ENCODE measurements at regions not wholly inside any gene's neighbourhood (a gene's known extent, or its start where the extent isn't known, plus 50 kb on each side); places are given as distances from the start of the nearest gene placed in this dataset.

GRCh38 chr2:145801210-145801609 lies 1281.3 kb upstream of the ZEB2 start (continued):
- TF ChIP-seq RAD21 (IDR thresholded peaks at IDR 0.05; ENCODE audit: low read depth), result no peak
- no peak for TF ChIP-seq REST (IDR thresholded peaks at IDR 0.05; ENCODE audit: low read depth)
- no peak for TF ChIP-seq ZFX (IDR thresholded peaks at IDR 0.05)
- no peak for TF ChIP-seq SIN3A (IDR thresholded peaks at IDR 0.05; ENCODE audit: low read depth)
- no peak for TF ChIP-seq ATF3 (IDR thresholded peaks at IDR 0.05)
- TF ChIP-seq EGR1 (IDR thresholded peaks at IDR 0.05; ENCODE audit: low read depth), result no peak

GRCh38 chr2:145800151-145801091 lies 1280.5 kb upstream of the ZEB2 start:
- peak overlapping the region; percentile 48 for H3K4me2 ChIP-seq (ENCODE audit: low read length)
- H3K9ac ChIP-seq (ENCODE audit: low read length), result no peak overlapping the region
- H3K4me1 ChIP-seq (ENCODE audit: control insufficient read depth in 1 of 2, insufficient read depth in 2 of 2, low read length in 2 of 2), result peaks cover 3 to 23% of the 10 kb centered on the region in 2 experiments; a peak in 3 of 4 replicates
- POLR2A ChIA-PET, result no interaction called here
- no peaks in the 10 kb centered on the region for H3K36me3 ChIP-seq (ENCODE audit: control insufficient read depth in 1 of 2, insufficient read depth in 2 of 2, low read length in 2 of 2)
- no peaks in the 10 kb centered on the region for H4K20me1 ChIP-seq (ENCODE audit: insufficient read depth)
- no peaks in the 10 kb centered on the region for H3K79me2 ChIP-seq (ENCODE audit: insufficient read depth, low read length)
- no peak overlapping the region for H3K4me3 ChIP-seq (replicated peaks in 1 of 2; ENCODE audit: low read depth in 1 of 2, low read length in 2 of 2)
- DNase-seq (ENCODE audit: low read depth, low spot score) (peak; percentile 48), ATAC-seq (0 out of 2 replicates have a peak, but pooled peaks have one; percentile 27)
- CTCF ChIA-PET, result interaction anchor here (1.0 kb wide), 1 partner anchor 11 kb away, joined by 3 read pairs; no protein-coding TSS in a partner anchor
- no peaks in the 10 kb centered on the region; the same call in 1 of the 2 replicates for H3K9me2 ChIP-seq (ENCODE audit: insufficient read depth)
- BruUV-seq (replicated peaks), result no TSS peak
- no peaks in the 10 kb centered on the region for H3K27me3 ChIP-seq (ENCODE audit: insufficient read depth, low read length)
- H2AFZ ChIP-seq (ENCODE audit: low read depth, low read length, poor library complexity, severe bottlenecking), result no peak overlapping the region
- H3K9me3 ChIP-seq (ENCODE audit: control insufficient read depth in 1 of 2, insufficient read depth in 1 of 2, low read depth in 1 of 2, low read length in 2 of 2), result no peaks in the 10 kb centered on the region
- H3K27ac ChIP-seq (ENCODE audit: low read depth, low read length), result no peak overlapping the region
- intact Hi-C loops (cut with micrococcal nuclease), result no loop called here
- RAD21 ChIA-PET (ENCODE audit: low non-redundant PET in 1 of 2, low total read pairs in 2 of 2, uncharacterized antibody in 2 of 2, unreplicated experiment in 2 of 2), result no interaction called here
- TF ChIP-seq SP1 (IDR thresholded peaks at IDR 0.05; ENCODE audit: low read depth) (peak; percentile 31; the same call in 1 of the 2 replicates), POLR2A (IDR thresholded peaks at IDR 0.05; ENCODE audit: borderline replicate concordance, extremely low read depth, insufficient read depth, insufficient read length) (no peak), FOSL1 (IDR thresholded peaks at IDR 0.05; ENCODE audit: low read depth) (no peak), REST (IDR thresholded peaks at IDR 0.05; ENCODE audit: low read depth) (no peak), ZNF274 (IDR thresholded peaks at IDR 0.05; ENCODE audit: low read depth, low read length) (no peak), ZBTB33 (IDR thresholded peaks at IDR 0.05; ENCODE audit: extremely low read depth, insufficient replicate concordance, low read length) (no peak), POLR2AphosphoS5 (IDR thresholded peaks at IDR 0.05; ENCODE audit: low read depth, low read length) (no peak)
